Cardiac fibroblast (primary cell): ENCODE measurements at regions not wholly inside any gene's neighbourhood (a gene's known extent, or its start where the extent isn't known, plus 50 kb on each side); places are given as distances from the start of the nearest gene placed in this dataset.

Experiments
- DNase-seq, 2 donors: peaks; one replicate each; pipeline versions ENCODE4 v3.0.0 to v3.0.0-alpha.2; 2010; ENCODE audit warnings: low read depth in 2 of 2
- H3K4me3 ChIP-seq, 2 donors: replicated peaks in 1 of 2; 1 replicate in 1 of 2; 2 replicates in 1 of 2; pipeline ENCODE4 v1.5.1; 2011; ENCODE audit warnings: low read depth in 2 of 2, low read length in 2 of 2, mild to moderate bottlenecking in 2 of 2, moderate library complexity in 1 of 2
- CTCF ChIP-seq: IDR thresholded peaks from one replicate; pipeline ENCODE4 v1.5.1; 2011; ENCODE audit warnings: low read depth, mild to moderate bottlenecking, low read length, inconsistent platforms

- H3K4me3 ChIP-seq: no peak overlapping the region
- no peak for TF ChIP-seq CTCF
- DNase-seq: peak in 1 of 2 donors; percentile 49
Observed at GRCh38 chr10:58909881-58910280, 266.6 kb upstream of the PHYHIPL start.

- no peak overlapping the region for H3K4me3 ChIP-seq
- TF ChIP-seq CTCF: no peak
- DNase-seq: no peak
Observed at GRCh38 chr10:58913717-58914116, 262.7 kb upstream of the PHYHIPL start.

- no peak for TF ChIP-seq CTCF
- H3K4me3 ChIP-seq: no peak overlapping the region
- no peak for DNase-seq
Observed at GRCh38 chr10:58918887-58919286, 257.6 kb upstream of the PHYHIPL start.

GRCh38 chr10:58919927-58920654, 256.4 kb upstream of the PHYHIPL start:
- TF ChIP-seq CTCF: no peak
- no peak overlapping the region for H3K4me3 ChIP-seq
- peak; percentile 76 to 91 for DNase-seq

- TF ChIP-seq CTCF: no peak
- no peak overlapping the region for H3K4me3 ChIP-seq
Observed at GRCh38 chr10:58920655-58921003, 255.8 kb upstream of the PHYHIPL start.

GRCh38 chr10:58921421-58921855, 255.0 kb upstream of the PHYHIPL start:
- peak in 1 of 2 donors; percentile 5 for DNase-seq
- no peak for TF ChIP-seq CTCF
- no peak overlapping the region for H3K4me3 ChIP-seq

More at GRCh38 chr10:58920655-58921003, 255.8 kb upstream of the PHYHIPL start:
- DNase-seq: no peak

- TF ChIP-seq CTCF: no peak
- DNase-seq: no peak
- H3K4me3 ChIP-seq: no peak overlapping the region
Observed at GRCh38 chr10:58925381-58925780, 251.1 kb upstream of the PHYHIPL start.
